Astrocyte (in vitro differentiated cells and primary cell): ENCODE measurements at regions not wholly inside any gene's neighbourhood (a gene's known extent, or its start where the extent isn't known, plus 50 kb on each side); places are given as distances from the start of the nearest gene placed in this dataset.

ENCODE experiments used
- CTCF ChIP-seq: IDR thresholded peaks from 2 replicates; pipeline ENCODE4 v1.5.1; 2011; ENCODE audit warnings: low read depth, mild to moderate bottlenecking, inconsistent platforms, low read length, moderate library complexity; ENCODE audit not compliant: insufficient read depth
- EZH2 ChIP-seq: IDR thresholded peaks from 2 replicates; pipeline ENCODE4 v1.6.1; 2012; ENCODE audit warnings: mild to moderate bottlenecking, low read length, inconsistent platforms; ENCODE audit not compliant: insufficient read depth

- TF ChIP-seq CTCF, result no peak
- TF ChIP-seq EZH2, result no peak
These were observed 479.7 kb downstream of the DNAJB9 start for GRCh38 chr7:109049366-109049765.
